ENCODE measurements at regions not wholly inside any gene's neighbourhood (a gene's known extent, or its start where the extent isn't known, plus 50 kb on each side); places are given as distances from the start of the nearest gene placed in this dataset.
"Not testable (repeated sequence)": the region's sequence is repeated elsewhere in the genome, so short reads cannot be mapped to it uniquely, and the experiment has no call there.

- ATAC-seq: no peak
- no peak overlapping the region for H3K4me3 Mint-ChIP-seq
Observed at GRCh38 chr14:43140453-43140852, 1366.6 kb downstream of the FSCB start.

DNA sequence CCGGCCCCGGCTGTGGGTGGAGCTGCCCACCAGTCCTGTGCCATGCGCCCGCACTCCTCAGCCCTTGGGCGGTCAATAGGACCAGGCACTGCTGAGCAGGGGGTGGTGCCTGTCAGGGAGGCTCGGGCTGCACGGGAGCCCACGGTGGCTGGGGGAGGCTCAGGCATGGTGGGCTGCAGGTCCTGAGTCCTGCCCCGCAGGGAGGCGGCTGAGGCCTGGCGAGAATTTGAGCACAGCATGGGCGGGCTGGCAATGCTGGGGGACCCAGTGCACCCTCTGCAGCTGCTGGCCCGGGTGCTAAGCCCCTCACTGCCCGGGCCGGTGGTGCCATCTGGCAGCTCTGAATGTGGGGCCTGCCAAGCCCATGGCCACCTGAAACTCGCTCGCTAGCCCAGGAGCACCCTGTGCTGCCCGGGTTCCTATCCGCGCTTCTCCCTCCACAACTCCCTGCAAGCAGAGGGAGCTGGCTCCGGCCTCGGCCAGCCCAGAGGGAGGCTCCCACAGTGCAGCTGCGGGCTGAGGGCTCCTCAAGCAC lies 1371.1 kb downstream of the FSCB start:
- H3K4me3 Mint-ChIP-seq: no peak overlapping the region
- no peaks in the 10 kb centered on the region for H3K27me3 Mint-ChIP-seq (ENCODE audit: low read depth)
- no peaks in the 10 kb centered on the region for H3K4me1 Mint-ChIP-seq (ENCODE audit: low read depth)
- no peak for ATAC-seq
- H3K36me3 Mint-ChIP-seq (ENCODE audit: insufficient read depth): no peaks in the 10 kb centered on the region
- H3K9me3 Mint-ChIP-seq: peaks cover 19% of the 10 kb centered on the region
- DNase-seq: no peak

More at GRCh38 chr14:43140453-43140852, 1366.6 kb downstream of the FSCB start:
- no peaks in the 10 kb centered on the region for H3K4me1 Mint-ChIP-seq (ENCODE audit: low read depth)
- no peaks in the 10 kb centered on the region for H3K27me3 Mint-ChIP-seq (ENCODE audit: low read depth)
- no peak for DNase-seq
- H3K9me3 Mint-ChIP-seq: peaks cover 12% of the 10 kb centered on the region
- no peaks in the 10 kb centered on the region for H3K36me3 Mint-ChIP-seq (ENCODE audit: insufficient read depth)

GRCh38 chr14:43132441-43132840 lies 1374.6 kb downstream of the FSCB start:
- H3K9me3 Mint-ChIP-seq: peaks cover 18% of the 10 kb centered on the region
- no peaks in the 10 kb centered on the region for H3K4me1 Mint-ChIP-seq (ENCODE audit: low read depth)
- ATAC-seq: no peak
- DNase-seq: no peak
- H3K36me3 Mint-ChIP-seq (ENCODE audit: insufficient read depth): no peaks in the 10 kb centered on the region
- no peak overlapping the region for H3K4me3 Mint-ChIP-seq
- no peaks in the 10 kb centered on the region for H3K27me3 Mint-ChIP-seq (ENCODE audit: low read depth)

DNA sequence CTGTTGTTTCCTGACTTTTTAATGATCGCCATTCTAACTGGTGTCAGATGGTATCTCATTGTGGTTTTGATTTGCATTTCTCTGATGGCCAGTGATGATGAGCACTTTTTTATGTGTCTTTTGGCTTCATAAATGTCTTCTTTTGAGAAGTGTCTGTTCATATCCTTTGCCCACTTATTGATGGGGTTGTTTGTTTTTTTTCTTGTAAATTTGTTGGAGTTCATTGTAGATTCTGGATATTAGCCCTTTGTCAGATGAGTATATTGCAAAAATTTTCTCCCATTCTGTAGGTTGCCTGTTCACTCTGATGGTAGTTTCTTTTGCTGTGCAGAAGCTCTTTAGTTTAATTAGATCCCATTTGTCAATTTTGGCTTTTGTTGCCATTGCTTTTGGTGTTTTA lies 1378.7 kb downstream of the FSCB start:
- not testable (repeated sequence) for ATAC-seq; H3K4me3 Mint-ChIP-seq; H3K4me1 Mint-ChIP-seq (ENCODE audit: low read depth)

GRCh38 chr14:43127874-43128273 lies 1379.2 kb downstream of the FSCB start:
- not testable (repeated sequence) for H3K4me3 Mint-ChIP-seq; H3K36me3 Mint-ChIP-seq (ENCODE audit: insufficient read depth); ATAC-seq; H3K9me3 Mint-ChIP-seq; H3K4me1 Mint-ChIP-seq (ENCODE audit: low read depth); DNase-seq; H3K27me3 Mint-ChIP-seq (ENCODE audit: low read depth)

More for the DNA sequence above, 1378.7 kb downstream of the FSCB start:
- not testable (repeated sequence) for DNase-seq; H3K27me3 Mint-ChIP-seq (ENCODE audit: low read depth); H3K36me3 Mint-ChIP-seq (ENCODE audit: insufficient read depth); H3K9me3 Mint-ChIP-seq

GRCh38 chr14:43123544-43123943 lies 1383.5 kb downstream of the FSCB start:
- Mint-ChIP-seq H3K36me3 (ENCODE audit: insufficient read depth) (no peaks in the 10 kb centered on the region), H3K27me3 (ENCODE audit: low read depth) (no peaks in the 10 kb centered on the region), H3K9me3 (peaks cover 11% of the 10 kb centered on the region), H3K4me3 (no peak overlapping the region), H3K4me1 (ENCODE audit: low read depth) (no peaks in the 10 kb centered on the region)
- DNase-seq (no peak), ATAC-seq (no peak)

DNA sequence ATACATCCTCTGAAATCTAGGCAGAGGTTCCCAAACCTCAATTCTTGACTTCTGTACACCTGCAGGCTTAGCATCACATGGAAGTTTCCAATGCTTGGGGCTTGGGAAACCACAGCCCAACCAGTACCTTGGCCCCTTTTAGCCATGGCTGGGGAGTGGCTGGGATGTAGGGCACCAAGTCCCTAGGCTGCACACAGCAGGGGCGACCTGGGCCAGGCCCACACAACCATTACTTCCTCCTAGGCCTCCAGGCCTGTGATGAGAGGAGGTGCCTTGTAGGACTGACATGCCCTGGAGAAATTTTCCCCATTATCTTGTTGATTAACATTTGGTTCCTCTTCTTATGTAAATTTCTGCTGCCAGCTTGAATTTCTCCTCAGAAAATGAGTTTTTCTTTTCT lies 1387.4 kb downstream of the FSCB start:
- no peaks in the 10 kb centered on the region for H3K4me1 Mint-ChIP-seq (ENCODE audit: low read depth)
- ATAC-seq: no peak
- H3K9me3 Mint-ChIP-seq: peaks cover 11% of the 10 kb centered on the region
- H3K4me3 Mint-ChIP-seq: no peak overlapping the region
- H3K36me3 Mint-ChIP-seq (ENCODE audit: insufficient read depth): no peaks in the 10 kb centered on the region
- H3K27me3 Mint-ChIP-seq (ENCODE audit: low read depth): no peaks in the 10 kb centered on the region
- DNase-seq: no peak

GRCh38 chr14:43116341-43116740 lies 1390.7 kb downstream of the FSCB start:
- peaks cover 11% of the 10 kb centered on the region for H3K9me3 Mint-ChIP-seq
- DNase-seq: no peak
- no peaks in the 10 kb centered on the region for H3K4me1 Mint-ChIP-seq (ENCODE audit: low read depth)
- H3K27me3 Mint-ChIP-seq (ENCODE audit: low read depth): no peaks in the 10 kb centered on the region
- no peak for ATAC-seq
- no peaks in the 10 kb centered on the region for H3K36me3 Mint-ChIP-seq (ENCODE audit: insufficient read depth)
- H3K4me3 Mint-ChIP-seq: no peak overlapping the region

GRCh38 chr14:43105305-43105704 lies 1401.8 kb downstream of the FSCB start:
- H3K4me3 Mint-ChIP-seq: no peak overlapping the region
- no peaks in the 10 kb centered on the region for H3K27me3 Mint-ChIP-seq (ENCODE audit: low read depth)
- ATAC-seq (no peak), DNase-seq (no peak)
- no peaks in the 10 kb centered on the region for H3K4me1 Mint-ChIP-seq (ENCODE audit: low read depth)
- H3K36me3 Mint-ChIP-seq (ENCODE audit: insufficient read depth): no peaks in the 10 kb centered on the region
- H3K9me3 Mint-ChIP-seq: peaks cover 11% of the 10 kb centered on the region

DNA sequence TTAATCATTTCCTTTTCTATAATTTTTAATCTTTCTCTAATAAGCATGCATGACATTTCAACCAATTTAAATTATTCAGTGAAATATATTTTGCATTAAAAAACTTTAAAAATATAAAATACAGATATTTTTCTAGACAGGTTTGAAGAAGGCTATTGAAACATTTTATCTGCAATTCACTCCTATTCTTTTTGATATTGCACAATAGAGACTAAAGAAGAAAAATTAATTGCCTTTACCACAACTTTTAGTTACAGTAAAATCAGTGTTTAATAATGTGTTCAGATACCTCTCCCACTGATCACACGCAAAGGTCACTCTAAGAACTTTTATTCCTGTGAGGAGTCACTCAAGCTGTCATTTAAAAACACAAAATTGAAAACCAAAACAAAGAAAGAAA lies 1416.7 kb downstream of the FSCB start:
- DNase-seq: no peak
- H3K4me3 Mint-ChIP-seq: no peak overlapping the region
- H3K4me1 Mint-ChIP-seq (ENCODE audit: low read depth): no peaks in the 10 kb centered on the region
- no peaks in the 10 kb centered on the region for H3K27me3 Mint-ChIP-seq (ENCODE audit: low read depth)
- ATAC-seq: no peak
- H3K36me3 Mint-ChIP-seq (ENCODE audit: insufficient read depth): no peaks in the 10 kb centered on the region
- H3K9me3 Mint-ChIP-seq: peaks cover 12% of the 10 kb centered on the region

DNA sequence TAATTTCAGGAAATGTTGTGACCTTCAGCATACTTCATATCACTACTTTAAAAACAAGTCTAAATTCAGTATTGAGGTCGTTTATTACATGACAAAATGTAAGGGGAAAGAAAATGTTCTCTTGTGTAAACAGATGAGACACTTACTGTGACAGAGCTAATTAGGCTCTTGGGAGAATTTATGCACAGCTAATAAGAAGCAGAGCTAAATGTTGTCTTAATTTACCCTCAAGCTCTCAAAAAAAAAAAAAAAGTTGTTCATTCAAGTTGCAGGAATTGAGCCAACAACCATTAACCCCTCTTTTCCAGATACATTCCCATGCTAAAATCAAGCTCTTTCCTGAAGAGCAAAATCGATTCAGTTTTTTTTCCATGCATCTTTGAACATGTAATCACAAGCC lies 1419.4 kb downstream of the FSCB start:
- Mint-ChIP-seq H3K4me1 (ENCODE audit: low read depth) (no peaks in the 10 kb centered on the region), H3K4me3 (no peak overlapping the region), H3K9me3 (peaks cover 12% of the 10 kb centered on the region), H3K27me3 (ENCODE audit: low read depth) (no peaks in the 10 kb centered on the region), H3K36me3 (ENCODE audit: insufficient read depth) (no peaks in the 10 kb centered on the region)
- DNase-seq: no peak
- ATAC-seq: no peak

GRCh38 chr14:43085819-43086218 lies 1421.3 kb downstream of the FSCB start:
- no peaks in the 10 kb centered on the region for H3K27me3 Mint-ChIP-seq (ENCODE audit: low read depth)
- no peak for ATAC-seq
- H3K4me3 Mint-ChIP-seq: no peak overlapping the region
- no peak for DNase-seq
- peaks cover 10% of the 10 kb centered on the region for H3K9me3 Mint-ChIP-seq
- no peaks in the 10 kb centered on the region for H3K4me1 Mint-ChIP-seq (ENCODE audit: low read depth)
- H3K36me3 Mint-ChIP-seq (ENCODE audit: insufficient read depth): no peaks in the 10 kb centered on the region

DNA sequence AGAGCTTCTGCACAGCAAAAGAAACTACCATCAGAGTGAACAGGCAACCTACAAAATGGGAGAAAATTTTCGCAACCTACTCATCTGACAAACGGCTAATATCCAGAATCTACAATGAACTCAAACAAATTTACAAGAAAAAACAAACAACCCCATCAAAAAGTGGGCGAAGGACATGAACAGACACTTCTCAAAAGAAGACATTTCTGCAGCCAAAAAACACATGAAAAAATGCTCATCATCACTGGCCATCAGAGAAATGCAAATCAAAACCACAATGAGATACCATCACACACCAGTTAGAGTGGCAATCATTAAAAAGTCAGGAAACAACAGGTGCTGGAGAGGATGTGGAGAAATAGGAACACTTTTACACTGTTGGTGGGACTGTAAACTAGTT lies 1439.7 kb downstream of the FSCB start:
- not testable (repeated sequence) for H3K9me3 Mint-ChIP-seq; DNase-seq; H3K4me3 Mint-ChIP-seq; H3K27me3 Mint-ChIP-seq (ENCODE audit: low read depth); H3K4me1 Mint-ChIP-seq (ENCODE audit: low read depth); H3K36me3 Mint-ChIP-seq (ENCODE audit: insufficient read depth); ATAC-seq

DNA sequence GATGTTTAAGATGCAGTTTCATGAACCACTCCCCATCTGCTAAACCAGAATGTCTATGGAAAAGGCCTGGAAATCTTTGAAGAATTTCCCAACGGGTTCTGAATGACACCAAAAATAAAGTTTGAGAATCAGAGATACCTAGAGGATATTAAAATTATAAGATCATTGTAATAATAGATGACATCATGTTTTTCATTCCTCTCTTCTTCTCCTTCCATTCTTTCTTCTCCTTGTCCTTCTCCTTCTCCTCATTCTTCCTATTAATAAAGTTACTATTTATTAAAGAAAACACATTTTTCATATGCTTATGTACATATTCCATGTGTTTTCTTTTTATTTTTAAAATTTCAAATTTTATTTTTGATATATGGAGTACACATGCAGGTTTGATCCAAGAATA lies 1449.4 kb downstream of the LRFN5 start:
- Mint-ChIP-seq H3K36me3 (ENCODE audit: insufficient read depth) (no peaks in the 10 kb centered on the region), H3K4me1 (ENCODE audit: low read depth) (no peaks in the 10 kb centered on the region), H3K27me3 (ENCODE audit: low read depth) (no peaks in the 10 kb centered on the region), H3K9me3 (peaks cover 10% of the 10 kb centered on the region), H3K4me3 (no peak overlapping the region)
- DNase-seq (no peak), ATAC-seq (no peak)

DNA sequence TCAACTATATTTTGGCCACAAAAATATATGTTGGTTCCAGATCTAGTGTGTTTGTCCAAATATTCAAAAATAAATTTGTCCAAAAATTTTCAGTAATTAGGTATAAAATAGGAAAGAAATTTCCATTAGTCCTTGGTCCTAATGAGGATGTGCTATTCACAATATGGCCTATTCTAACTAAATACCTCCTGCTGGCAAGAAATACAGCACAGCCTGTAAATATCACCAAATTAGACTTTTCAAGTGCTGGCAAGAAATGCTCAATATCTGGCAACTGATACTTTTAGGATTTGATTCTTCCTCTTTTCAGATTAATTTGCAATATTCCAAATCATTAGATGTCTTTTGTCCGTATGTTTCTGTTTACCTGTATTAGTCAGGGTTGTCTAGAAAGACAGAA lies 1446.2 kb downstream of the LRFN5 start:
- H3K27me3 Mint-ChIP-seq (ENCODE audit: low read depth): no peaks in the 10 kb centered on the region
- no peaks in the 10 kb centered on the region for H3K4me1 Mint-ChIP-seq (ENCODE audit: low read depth)
- H3K36me3 Mint-ChIP-seq (ENCODE audit: insufficient read depth): no peaks in the 10 kb centered on the region
- ATAC-seq (no peak), DNase-seq (no peak)
- H3K9me3 Mint-ChIP-seq: no peaks in the 10 kb centered on the region
- H3K4me3 Mint-ChIP-seq: no peak overlapping the region

- H3K4me1 Mint-ChIP-seq (ENCODE audit: low read depth): no peaks in the 10 kb centered on the region
- ATAC-seq (no peak), DNase-seq (no peak)
- H3K27me3 Mint-ChIP-seq (ENCODE audit: low read depth): no peaks in the 10 kb centered on the region
- H3K9me3 Mint-ChIP-seq: peaks cover 12% of the 10 kb centered on the region
- no peaks in the 10 kb centered on the region for H3K36me3 Mint-ChIP-seq (ENCODE audit: insufficient read depth)
- H3K4me3 Mint-ChIP-seq: no peak overlapping the region
Observed at GRCh38 chr14:43043850-43044249, 1437.2 kb downstream of the LRFN5 start.
